PC-3 (cell line): ENCODE measurements at regions not wholly inside any gene's neighbourhood (a gene's known extent, or its start where the extent isn't known, plus 50 kb on each side); places are given as distances from the start of the nearest gene placed in this dataset.
A peak's percentile ranks its signal among the peaks of the same experiment; 100 is the strongest.

ENCODE experiments used
- CTCF ChIP-seq: fragments of 300-600 bp; sonication (generic); conservative IDR thresholded peaks from 2 replicates; pipeline ENCODE4 v1.5.1; 2017; ENCODE audit warnings: antibody characterized with exemption, low read depth, mild to moderate bottlenecking, low read length
- EZH2phosphoT487 ChIP-seq: fragments of 300-600 bp; sonication (generic); IDR thresholded peaks from 2 replicates; pipeline ENCODE4 v1.6.1; 2018; ENCODE audit warnings: mild to moderate bottlenecking, antibody characterized with exemption, low read length, borderline replicate concordance

- TF ChIP-seq CTCF (peak; percentile 54), EZH2phosphoT487 (no peak)
Measured at GRCh38 chr4:43843501-43843900, 605.1 kb downstream of the KCTD8 start.
